ENCODE measurements at regions not wholly inside any gene's neighbourhood (a gene's known extent, or its start where the extent isn't known, plus 50 kb on each side); places are given as distances from the start of the nearest gene placed in this dataset.
"Not testable (repeated sequence)": the region's sequence is repeated elsewhere in the genome, so short reads cannot be mapped to it uniquely, and the experiment has no call there.

GRCh38 chr2:216775043-216775453 lies 79.7 kb upstream of the IGFBP5 start:
- peak; percentile 99 for DNase-seq (ENCODE audit: low spot score)

- peak; percentile 88 for DNase-seq (ENCODE audit: low spot score)
Measured at GRCh38 chr2:216774620-216775019, 79.3 kb upstream of the IGFBP5 start.

DNA sequence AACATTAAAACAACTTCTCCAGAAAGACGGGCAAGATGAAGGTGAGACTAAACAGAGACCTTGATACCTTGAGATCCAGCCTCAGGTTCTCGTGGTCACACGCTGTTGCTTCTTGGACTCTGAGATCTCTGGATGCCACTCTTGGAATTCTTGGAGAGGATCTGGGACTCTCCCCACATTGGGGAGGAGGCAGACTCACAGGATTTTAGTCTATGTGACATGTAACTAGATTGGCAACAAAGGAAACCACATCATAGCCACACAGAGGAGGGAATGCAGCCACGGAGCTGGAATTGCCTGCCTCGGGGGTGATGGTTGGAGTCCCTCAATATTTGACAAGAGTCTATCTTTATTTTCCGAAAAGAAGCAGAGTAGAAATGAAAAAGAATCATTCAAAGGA lies 78.8 kb upstream of the IGFBP5 start:
- peak; percentile 51 for DNase-seq (ENCODE audit: low spot score)

DNA sequence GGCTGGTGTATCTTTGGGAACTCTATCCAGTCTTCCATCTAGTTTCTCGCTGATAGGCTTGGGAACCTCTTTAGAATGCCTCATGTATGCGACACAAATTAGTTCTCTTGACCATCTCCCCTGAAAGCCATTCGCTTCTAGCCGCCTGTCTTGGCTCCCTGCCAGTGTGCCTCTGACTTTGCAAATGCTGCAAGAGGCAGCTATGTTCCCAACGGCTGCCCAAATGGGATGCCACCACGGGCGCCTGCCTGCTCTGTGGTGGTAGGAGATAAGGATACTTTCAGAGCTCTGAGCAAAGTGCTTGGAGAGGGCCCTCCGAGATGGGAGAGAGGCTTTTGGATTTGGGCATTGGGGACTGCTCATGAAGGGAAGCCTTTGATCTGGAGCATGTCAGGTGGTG lies 77.7 kb upstream of the IGFBP5 start:
- DNase-seq (ENCODE audit: low spot score): no peak

GRCh38 chr2:216770717-216771116 lies 75.4 kb upstream of the IGFBP5 start:
- no peak for DNase-seq (ENCODE audit: low spot score)

- DNase-seq (ENCODE audit: low spot score): no peak
Measured at GRCh38 chr2:216770050-216770449, 74.7 kb upstream of the IGFBP5 start.

GRCh38 chr2:216769626-216770025 lies 74.3 kb upstream of the IGFBP5 start:
- no peak for DNase-seq (ENCODE audit: low spot score)

DNA sequence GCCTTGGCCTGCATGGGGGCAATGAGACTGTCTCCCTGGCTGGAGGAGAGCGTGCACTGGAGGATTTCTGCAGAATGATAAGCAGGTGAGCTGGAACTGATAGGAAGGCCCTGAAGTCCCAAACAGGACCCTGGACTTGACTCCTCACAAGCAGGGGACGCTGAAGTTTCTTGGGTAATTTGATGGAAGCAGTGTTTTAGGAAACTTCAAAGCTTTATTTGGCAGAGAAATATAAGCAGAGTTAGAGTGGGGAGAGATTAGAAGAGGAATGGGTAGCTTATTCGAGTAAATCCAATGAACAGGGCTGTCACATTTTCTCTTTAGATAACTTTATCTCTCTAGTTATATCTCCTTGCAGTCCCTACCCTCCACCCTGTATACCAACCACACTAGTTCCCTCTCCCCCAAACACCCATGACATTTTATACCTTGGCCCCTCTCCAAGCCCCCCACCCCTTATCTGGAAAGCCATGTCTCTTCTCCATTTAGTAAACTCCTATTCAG lies 73.6 kb upstream of the IGFBP5 start:
- no peak for DNase-seq (ENCODE audit: low spot score)

DNA sequence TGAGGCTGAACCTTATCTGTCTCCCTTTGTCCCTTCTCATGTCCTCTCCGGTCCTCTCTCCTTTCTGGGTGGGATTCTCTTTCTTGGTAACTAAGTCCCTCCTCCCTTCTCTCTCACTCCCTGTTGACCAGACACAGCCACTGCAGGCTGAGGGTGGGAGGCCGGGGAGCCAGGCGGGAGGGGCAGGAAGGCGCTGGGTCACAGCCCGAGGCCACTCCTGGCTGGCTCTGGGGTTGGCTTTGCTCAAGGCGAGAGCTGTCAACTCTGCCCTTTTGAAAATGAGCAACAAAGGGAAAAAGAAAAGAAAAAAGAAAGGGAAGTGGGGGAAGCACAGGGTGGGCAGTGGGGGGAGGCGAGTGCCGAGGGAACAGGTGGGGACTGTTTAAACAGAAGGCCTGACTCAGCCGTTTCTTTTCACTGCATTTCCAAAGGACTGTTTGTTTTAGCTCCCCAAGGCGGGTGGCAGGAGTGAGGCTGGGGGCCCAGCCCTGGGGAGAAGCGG lies 70.5 kb upstream of the IGFBP5 start:
- DNase-seq (ENCODE audit: low spot score): peak; percentile 47

GRCh38 chr2:216763396-216763795 lies 68.0 kb upstream of the IGFBP5 start:
- no peak for DNase-seq (ENCODE audit: low spot score)

- DNase-seq (ENCODE audit: low spot score): no peak
Measured at GRCh38 chr2:216761809-216762208, 66.5 kb upstream of the IGFBP5 start.

- DNase-seq (ENCODE audit: low spot score): no peak
Measured at GRCh38 chr2:216761133-216761532, 65.8 kb upstream of the IGFBP5 start.

DNA sequence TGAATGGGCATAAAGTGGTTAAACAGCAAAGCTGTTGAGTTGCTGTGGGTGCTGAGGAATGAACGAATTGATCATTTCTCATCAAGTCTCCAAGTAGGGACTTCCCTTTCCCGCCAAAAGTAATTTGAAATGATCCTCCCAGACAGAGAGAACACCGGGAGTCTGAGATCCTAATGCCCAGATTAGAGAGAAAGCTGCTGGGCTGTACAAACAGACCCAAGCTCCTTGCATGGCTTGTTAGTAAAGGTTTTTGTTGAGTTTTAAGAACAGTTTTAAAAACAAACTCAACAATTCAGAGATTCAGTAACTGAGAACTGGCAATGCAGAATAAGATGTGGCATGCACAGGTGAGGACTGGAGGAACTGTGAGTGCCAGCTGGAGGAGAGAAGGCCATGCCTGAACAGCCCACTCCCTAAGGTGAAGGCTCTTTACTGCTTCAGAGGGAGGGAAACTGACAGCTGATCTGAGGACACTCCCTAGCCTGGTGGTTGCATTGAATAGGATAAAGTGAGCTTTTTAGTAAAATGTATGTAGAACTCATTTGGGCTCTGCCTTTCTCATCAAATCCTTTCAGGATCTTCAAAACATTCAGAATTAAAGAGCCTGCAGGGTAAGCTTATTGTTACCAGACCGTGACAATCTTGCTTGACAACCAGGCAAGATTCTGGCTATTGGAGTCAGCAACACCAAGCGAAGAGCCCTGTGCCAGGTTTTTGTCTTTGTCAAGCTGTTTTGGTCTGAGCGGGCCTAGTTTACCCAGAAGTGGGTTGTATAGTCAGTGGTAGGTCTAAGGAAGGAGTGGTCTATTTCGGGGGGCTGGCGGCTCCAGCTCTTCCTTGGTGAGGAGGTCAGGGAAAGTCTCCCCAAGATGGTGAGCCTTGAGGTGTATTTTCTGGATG lies 63.2 kb upstream of the IGFBP5 start:
- no peak for DNase-seq (ENCODE audit: low spot score)

GRCh38 chr2:216757532-216757931 lies 62.2 kb upstream of the IGFBP5 start:
- DNase-seq (ENCODE audit: low spot score): no peak

DNA sequence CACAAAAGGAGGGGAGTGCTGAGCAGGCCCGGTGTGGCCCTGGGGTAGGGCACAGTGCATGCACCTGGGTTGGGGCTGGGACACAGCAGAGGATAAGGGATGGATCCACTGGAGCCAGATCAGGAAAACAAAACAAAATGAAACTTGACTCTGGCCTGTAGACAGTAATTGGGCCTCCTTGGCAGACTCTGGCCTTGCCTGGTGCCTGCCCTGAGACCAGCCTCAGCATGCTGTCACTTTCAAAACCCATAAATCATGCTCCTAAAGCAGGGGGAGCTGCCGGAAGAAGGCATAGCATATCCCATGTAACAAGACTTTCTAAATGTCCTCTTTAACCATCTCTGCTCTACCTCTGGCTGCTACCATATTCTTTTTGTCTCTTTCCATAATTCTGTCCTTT lies 61.1 kb upstream of the IGFBP5 start:
- no peak for DNase-seq (ENCODE audit: low spot score)

- no peak for DNase-seq (ENCODE audit: low spot score)
Measured at GRCh38 chr2:216754812-216755211, 59.5 kb upstream of the IGFBP5 start.

GRCh38 chr2:216754336-216754735 lies 59.0 kb upstream of the IGFBP5 start:
- no peak for DNase-seq (ENCODE audit: low spot score)

- DNase-seq (ENCODE audit: low spot score): no peak
Measured at GRCh38 chr2:216752855-216753505, 57.6 kb upstream of the IGFBP5 start.

DNA sequence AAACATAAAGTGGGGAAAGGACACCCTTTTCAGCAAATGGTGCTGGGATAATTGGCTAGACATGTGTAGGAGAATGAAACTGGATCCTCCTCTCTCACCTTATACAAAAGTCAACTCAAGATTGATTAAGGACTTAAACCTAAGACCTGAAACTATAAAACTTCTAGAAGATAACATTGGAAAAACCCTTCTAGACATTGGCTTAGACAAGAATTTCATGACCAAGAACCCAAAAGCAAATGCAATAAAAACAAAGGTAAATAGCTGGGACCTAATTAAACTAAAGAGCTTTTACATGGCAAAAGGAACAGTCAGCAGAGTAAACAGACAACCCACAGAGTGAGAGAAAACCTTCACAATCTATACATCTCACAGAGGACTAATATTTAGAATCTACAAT lies 55.4 kb upstream of the IGFBP5 start:
- not testable (repeated sequence) for DNase-seq (ENCODE audit: low spot score)

DNA sequence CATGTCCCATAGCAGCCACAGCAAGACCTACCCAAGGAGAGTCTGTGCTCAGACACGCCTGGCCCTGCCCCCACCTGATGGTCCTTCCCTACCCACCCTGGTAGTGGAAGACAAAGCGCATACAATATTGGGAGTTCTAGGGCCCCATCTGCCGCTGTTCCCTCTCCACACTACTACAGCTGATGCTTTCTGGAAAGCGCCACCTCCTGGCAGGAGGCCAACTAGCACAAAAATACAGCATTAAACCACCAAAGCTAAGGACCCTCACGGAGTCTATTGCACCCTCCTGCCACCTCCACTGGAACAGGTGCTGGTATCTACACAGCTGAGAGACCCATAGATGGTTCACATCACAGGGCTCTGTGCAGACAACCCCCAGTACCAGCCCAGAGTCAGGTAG lies 50.9 kb upstream of the IGFBP5 start:
- DNase-seq (ENCODE audit: low spot score): not testable (repeated sequence)

- DNase-seq (ENCODE audit: low spot score): no peak
Measured at GRCh38 chr2:216745453-216745852, 50.1 kb upstream of the IGFBP5 start.

Measured in kidney tubule cell (primary cell).